B cell (primary cell): ENCODE measurements at regions not wholly inside any gene's neighbourhood (a gene's known extent, or its start where the extent isn't known, plus 50 kb on each side); places are given as distances from the start of the nearest gene placed in this dataset.

Source experiments
- ATAC-seq: fragments of 200-7000 bp; cut with Tn5 transposase; one replicate; pipeline ENCODE4 v1.10.0; 2021; ENCODE audit warnings: low read depth, mild to moderate bottlenecking, moderate number of reproducible peaks, moderate library complexity
- CTCF ChIA-PET: fragments of 350-600 bp; sonication (Branson Sonifier 250); formaldehyde crosslinking; loops from one replicate; lab custom pipeline; 2021; ENCODE audit warnings: antibody characterized with exemption, inconsistent platforms; lab: Charles Lee
- POLR2A ChIA-PET: fragments of 350-600 bp; sonication (Branson Sonifier 250); formaldehyde crosslinking; loops from one replicate; lab custom pipeline; 2021; ENCODE audit warnings: antibody characterized with exemption; lab: Charles Lee
- DNase-seq: peaks from one replicate; pipeline ENCODE4 v3.0.0; 2013
- H2AFZ ChIP-seq: 2 replicates; pipeline ENCODE4 v1.6.1; 2012; ENCODE audit warnings: mild to moderate bottlenecking, low read depth, low read length; ENCODE audit not compliant: insufficient read depth, poor library complexity, severe bottlenecking
- H3K27ac ChIP-seq, 2 donors: 1 replicate in 1 of 2; 2 replicates in 1 of 2; pipeline ENCODE4 v1.5.1; 2012 to 2013; ENCODE audit warnings: low read length in 2 of 2, mild to moderate bottlenecking in 2 of 2, moderate library complexity in 1 of 2
- H3K27me3 ChIP-seq, 4 experiments: fragments of 200-600 bp in 1 of 4; sonication (generic) in 1 of 4; replicated peaks in 1 of 4; 1 replicate in 2 of 4; 2 replicates in 2 of 4; pipeline versions ENCODE4 v1.6.1 to v1.7.0; 2013 to 2016; ENCODE audit warnings: low read length in 3 of 4, mild to moderate bottlenecking in 2 of 4, mixed read lengths in 1 of 4, moderate library complexity in 1 of 4; ENCODE audit not compliant: insufficient read depth in 4 of 4, control insufficient read depth in 3 of 4; ENCODE audit errors: control extremely low read depth in 1 of 4
- H3K36me3 ChIP-seq, 2 experiments: replicated peaks in 1 of 2; 1 replicate in 1 of 2; 2 replicates in 1 of 2; pipeline versions ENCODE4 v1.6.1 to v1.7.1; 2013; ENCODE audit warnings: low read length in 1 of 2; ENCODE audit not compliant: insufficient read depth in 2 of 2, control insufficient read depth in 1 of 2; ENCODE audit errors: control extremely low read depth in 1 of 2, extremely low read depth in 1 of 2
- H3K4me1 ChIP-seq, 2 donors: fragments of 200-600 bp in 1 of 2; sonication (generic) in 1 of 2; 1 replicate in 1 of 2; 2 replicates in 1 of 2; pipeline versions ENCODE4 v1.5.1 to v1.6.1; 2013 to 2017; ENCODE audit warnings: low read length in 2 of 2; ENCODE audit not compliant: control insufficient read depth in 2 of 2, insufficient read depth in 2 of 2
- H3K4me2 ChIP-seq: replicated peaks from 2 replicates; pipeline ENCODE3; 2012; ENCODE audit warnings: mild to moderate bottlenecking, low read depth, low read length; ENCODE audit not compliant: poor library complexity, severe bottlenecking
- H3K4me3 ChIP-seq, 5 experiments: fragments of 200-600 bp in 1 of 5; sonication (generic) in 1 of 5; 1 replicate in 3 of 5; 2 replicates in 2 of 5; pipeline versions ENCODE4 v1.5.1 to v1.7.0; 2011 to 2016; ENCODE audit warnings: low read length in 4 of 5, mild to moderate bottlenecking in 4 of 5, low read depth in 2 of 5, control low read depth in 1 of 5, moderate library complexity in 1 of 5; ENCODE audit not compliant: insufficient read depth in 1 of 5; ENCODE audit errors: control extremely low read depth in 1 of 5, extremely low read depth in 1 of 5
- H3K79me2 ChIP-seq: fragments of 200-600 bp; sonication (generic); one replicate; pipeline ENCODE4 v1.6.0; 2016; ENCODE audit warnings: low read length; ENCODE audit not compliant: control insufficient read depth, insufficient read depth
- H3K9ac ChIP-seq: fragments of 200-600 bp; sonication (generic); 2 replicates; pipeline ENCODE4 v1.6.1; 2017; ENCODE audit warnings: mild to moderate bottlenecking, low read length, moderate library complexity
- H3K9me3 ChIP-seq, 3 donors: one replicate each; pipeline versions ENCODE4 v1.6.1 to v1.7.1; 2013; ENCODE audit warnings: low read length in 2 of 3; ENCODE audit not compliant: control insufficient read depth in 2 of 3, insufficient read depth in 1 of 3; ENCODE audit errors: control extremely low read depth in 1 of 3
- H4K20me1 ChIP-seq: 2 replicates; pipeline ENCODE4 v1.6.0; 2012; ENCODE audit warnings: mild to moderate bottlenecking, low read length; ENCODE audit not compliant: insufficient read depth, control insufficient read depth, poor library complexity, severe bottlenecking
- H3K27ac Mint-ChIP-seq: one replicate; pipeline ENCODE4 v1.8.0; 2021; ENCODE audit warnings: mixed read lengths
- H3K27me3 Mint-ChIP-seq: one replicate; pipeline ENCODE4 v1.8.0; 2021; ENCODE audit warnings: mixed read lengths
- H3K4me1 Mint-ChIP-seq: one replicate; pipeline ENCODE4 v1.8.0; 2021; ENCODE audit warnings: mixed read lengths
- H3K4me3 Mint-ChIP-seq: one replicate; pipeline ENCODE4 v1.8.0; 2021; ENCODE audit warnings: mixed read lengths
- H3K9me3 Mint-ChIP-seq: one replicate; pipeline ENCODE4 v1.8.0; 2022; ENCODE audit warnings: mixed read lengths; ENCODE audit not compliant: insufficient read depth
- EZH2 ChIP-seq: IDR thresholded peaks from 2 replicates; pipeline ENCODE4 v1.6.1; 2012; ENCODE audit warnings: borderline replicate concordance, low read depth, mild to moderate bottlenecking, moderate library complexity, low read length; ENCODE audit not compliant: insufficient read depth, poor library complexity, severe bottlenecking
- WGBS: methylation state at CpG from one replicate; pipeline ENCODE4 v1.1.5; 2013; ENCODE audit warnings: missing lambda C conversion rate; ENCODE audit not compliant: insufficient coverage; 5-methylcytosine and 5-hydroxymethylcytosine counted together
- intact Hi-C: fragments of 100-400 bp; cut with micrococcal nuclease; formaldehyde crosslinking; loops from one replicate; pipeline ENCODE4 v1.10.0; 2022
- TF ChIP-seq, protein P1 (sequence below): fragments of 200-600 bp; IDR thresholded peaks from one replicate; pipeline ENCODE4 v1.8.0; 2022; ENCODE audit warnings: antibody characterized with exemption, mild to moderate bottlenecking

DNA sequence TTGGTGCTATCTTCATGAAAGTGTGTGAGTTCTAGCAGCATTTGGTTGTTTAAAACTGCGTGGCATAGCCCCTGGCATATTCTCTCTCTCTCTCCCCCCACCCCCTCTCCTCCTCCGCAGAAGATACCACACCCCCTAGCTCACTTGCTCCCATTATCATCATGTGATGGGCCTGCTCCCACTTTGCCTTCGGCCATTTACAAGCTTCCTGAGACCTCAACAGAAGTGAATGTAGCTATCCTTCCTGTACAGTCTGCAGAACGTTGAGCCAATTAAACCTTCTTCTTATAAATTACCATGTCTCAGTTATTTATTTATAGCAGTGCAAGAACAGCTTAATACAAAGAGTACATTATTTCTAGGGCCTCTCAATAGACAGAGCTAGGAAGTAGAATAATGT lies 1032.5 kb upstream of the CADM2 start:
- intact Hi-C loops, result no loop called here
- Histone ChIP-seq H3K27ac (no peak overlapping the region), H3K4me2 (no peak overlapping the region), H3K4me1 (no peaks in the 10 kb centered on the region), H3K4me3 (no peak overlapping the region), H2AFZ (no peak overlapping the region), H4K20me1 (no peaks in the 10 kb centered on the region), H3K79me2 (no peaks in the 10 kb centered on the region), H3K9me3 (peaks cover 0 to 21% (median 8%) of the 10 kb centered on the region in 3 donors), H3K9ac (no peak overlapping the region), H3K36me3 (no peaks in the 10 kb centered on the region), H3K27me3 (no peaks in the 10 kb centered on the region)
- no peak for TF ChIP-seq EZH2
- TF ChIP-seq, protein P1, sequence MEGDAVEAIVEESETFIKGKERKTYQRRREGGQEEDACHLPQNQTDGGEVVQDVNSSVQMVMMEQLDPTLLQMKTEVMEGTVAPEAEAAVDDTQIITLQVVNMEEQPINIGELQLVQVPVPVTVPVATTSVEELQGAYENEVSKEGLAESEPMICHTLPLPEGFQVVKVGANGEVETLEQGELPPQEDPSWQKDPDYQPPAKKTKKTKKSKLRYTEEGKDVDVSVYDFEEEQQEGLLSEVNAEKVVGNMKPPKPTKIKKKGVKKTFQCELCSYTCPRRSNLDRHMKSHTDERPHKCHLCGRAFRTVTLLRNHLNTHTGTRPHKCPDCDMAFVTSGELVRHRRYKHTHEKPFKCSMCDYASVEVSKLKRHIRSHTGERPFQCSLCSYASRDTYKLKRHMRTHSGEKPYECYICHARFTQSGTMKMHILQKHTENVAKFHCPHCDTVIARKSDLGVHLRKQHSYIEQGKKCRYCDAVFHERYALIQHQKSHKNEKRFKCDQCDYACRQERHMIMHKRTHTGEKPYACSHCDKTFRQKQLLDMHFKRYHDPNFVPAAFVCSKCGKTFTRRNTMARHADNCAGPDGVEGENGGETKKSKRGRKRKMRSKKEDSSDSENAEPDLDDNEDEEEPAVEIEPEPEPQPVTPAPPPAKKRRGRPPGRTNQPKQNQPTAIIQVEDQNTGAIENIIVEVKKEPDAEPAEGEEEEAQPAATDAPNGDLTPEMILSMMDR, result no peak
- ATAC-seq (no peak), DNase-seq (no peak)
- no peaks in the 10 kb centered on the region for H3K4me1 Mint-ChIP-seq
- WGBS, result 68% methylated on average over 2 of the region's 4 CpGs
- no peak overlapping the region for H3K4me3 Mint-ChIP-seq
- POLR2A ChIA-PET, result no interaction called here
- CTCF ChIA-PET, result no interaction called here
- H3K27ac Mint-ChIP-seq, result no peak overlapping the region
- H3K27me3 Mint-ChIP-seq, result no peaks in the 10 kb centered on the region
- peaks cover 11% of the 10 kb centered on the region for H3K9me3 Mint-ChIP-seq

DNA sequence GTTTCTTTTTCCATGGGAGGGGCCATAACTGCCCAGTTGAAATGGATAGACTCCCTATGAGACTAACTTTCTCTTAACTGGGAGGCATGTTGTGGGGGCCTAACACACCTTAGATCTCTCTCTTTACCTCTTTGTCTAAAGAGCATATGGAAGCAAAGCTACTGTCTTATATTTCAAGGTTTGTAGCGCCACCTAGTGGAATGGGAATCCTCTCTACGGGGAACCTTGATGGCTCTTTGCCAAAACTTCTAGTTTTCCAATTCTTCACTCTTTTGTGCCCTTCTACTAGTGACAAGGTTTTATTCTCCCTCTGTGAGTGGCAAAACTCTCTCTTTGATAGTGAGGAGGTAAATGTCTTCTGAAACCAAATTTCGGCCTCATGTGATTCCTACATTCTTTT lies 1030.4 kb upstream of the CADM2 start:
- peaks cover 11% of the 10 kb centered on the region for H3K9me3 Mint-ChIP-seq
- H3K27me3 Mint-ChIP-seq, result no peaks in the 10 kb centered on the region
- no peaks in the 10 kb centered on the region for H3K27me3 ChIP-seq
- TF ChIP-seq, protein P1, result no peak
- no peak overlapping the region for H3K9ac ChIP-seq
- 80% methylated on average over 1 of the region's 3 CpGs for WGBS
- CTCF ChIA-PET, result no interaction called here
- no peak overlapping the region for H2AFZ ChIP-seq
- intact Hi-C loops, result no loop called here
- H3K4me1 Mint-ChIP-seq, result no peaks in the 10 kb centered on the region
- no peak overlapping the region for H3K4me3 ChIP-seq
- peaks cover 0 to 21% (median 8%) of the 10 kb centered on the region in 3 donors for H3K9me3 ChIP-seq
- no peaks in the 10 kb centered on the region for H3K36me3 ChIP-seq
- H3K27ac ChIP-seq, result no peak overlapping the region
- H3K4me2 ChIP-seq, result no peak overlapping the region
- no peak for ATAC-seq
- H3K4me3 Mint-ChIP-seq, result no peak overlapping the region
- H3K27ac Mint-ChIP-seq, result no peak overlapping the region
- no peaks in the 10 kb centered on the region for H4K20me1 ChIP-seq
- no peaks in the 10 kb centered on the region for H3K79me2 ChIP-seq
- POLR2A ChIA-PET, result no interaction called here
- H3K4me1 ChIP-seq, result no peaks in the 10 kb centered on the region
- no peak for DNase-seq
